ENCODE measurements at regions not wholly inside any gene's neighbourhood (a gene's known extent, or its start where the extent isn't known, plus 50 kb on each side); places are given as distances from the start of the nearest gene placed in this dataset.
"Not testable (repeated sequence)": the region's sequence is repeated elsewhere in the genome, so short reads cannot be mapped to it uniquely, and the experiment has no call there.

DNA sequence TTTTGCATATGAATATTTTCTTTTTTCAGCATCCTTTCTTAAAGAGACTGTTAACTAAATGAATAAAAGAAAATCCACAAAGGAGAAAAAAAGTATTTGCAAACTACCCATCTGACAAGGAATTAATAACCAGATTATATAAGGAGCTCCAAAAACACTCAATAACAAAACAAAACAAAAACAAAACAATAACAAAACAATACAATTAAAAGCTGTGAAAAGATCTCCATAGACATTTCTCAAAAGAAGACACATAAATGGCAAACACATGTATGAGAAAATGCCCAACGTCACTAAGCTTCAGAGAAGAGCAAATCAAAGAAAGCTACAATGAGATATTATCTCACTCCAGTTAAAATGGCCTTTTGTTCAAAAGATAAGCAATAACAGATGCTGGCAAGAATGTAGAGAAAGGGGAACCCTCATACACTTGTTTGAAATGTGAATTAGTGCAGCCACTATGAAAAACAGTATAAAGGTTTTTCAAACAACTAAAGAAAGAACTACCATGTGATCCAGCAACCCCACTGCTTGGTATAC, 1310.0 kb upstream of the EYS start:
- no peak overlapping the region for H3K4me3 ChIP-seq (ENCODE audit: low read depth, low read length)
- no peak for TF ChIP-seq CTCF (IDR thresholded peaks at IDR 0.05; ENCODE audit: borderline replicate concordance, insufficient read depth, low read depth, low read length)

GRCh38 chr6:67011441-67011840, 1304.4 kb upstream of the EYS start:
- no peak for TF ChIP-seq CTCF (IDR thresholded peaks at IDR 0.05; ENCODE audit: borderline replicate concordance, insufficient read depth, low read depth, low read length)
- no peak overlapping the region for H3K4me3 ChIP-seq (ENCODE audit: low read depth, low read length)

DNA sequence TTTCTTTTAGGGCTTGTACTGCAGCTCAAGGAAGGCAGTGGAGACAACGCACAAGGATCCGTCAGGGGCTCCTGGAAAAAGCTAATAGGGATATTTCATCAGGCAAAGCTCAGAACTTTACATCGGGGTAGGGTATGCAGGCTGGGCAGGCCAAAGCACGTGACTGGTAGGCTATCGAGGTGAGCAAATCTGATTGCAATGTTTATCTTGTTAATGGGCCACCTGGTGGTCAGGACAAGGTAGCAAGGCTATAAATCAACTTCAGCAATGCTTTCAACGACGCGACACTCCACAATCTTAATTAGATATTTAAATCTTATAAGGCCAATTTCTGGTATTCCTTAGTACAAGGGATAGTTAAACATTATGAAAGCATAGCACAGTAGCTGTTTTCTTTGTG, 1302.8 kb upstream of the EYS start:
- no peak for TF ChIP-seq CTCF (IDR thresholded peaks at IDR 0.05; ENCODE audit: borderline replicate concordance, insufficient read depth, low read depth, low read length)
- no peak overlapping the region for H3K4me3 ChIP-seq (ENCODE audit: low read depth, low read length)

- H3K4me3 ChIP-seq (ENCODE audit: low read depth, low read length) = no peak overlapping the region
- no peak for TF ChIP-seq CTCF (IDR thresholded peaks at IDR 0.05; ENCODE audit: borderline replicate concordance, insufficient read depth, low read depth, low read length)
Measured at GRCh38 chr6:67003844-67004243, 1296.8 kb upstream of the EYS start.

DNA sequence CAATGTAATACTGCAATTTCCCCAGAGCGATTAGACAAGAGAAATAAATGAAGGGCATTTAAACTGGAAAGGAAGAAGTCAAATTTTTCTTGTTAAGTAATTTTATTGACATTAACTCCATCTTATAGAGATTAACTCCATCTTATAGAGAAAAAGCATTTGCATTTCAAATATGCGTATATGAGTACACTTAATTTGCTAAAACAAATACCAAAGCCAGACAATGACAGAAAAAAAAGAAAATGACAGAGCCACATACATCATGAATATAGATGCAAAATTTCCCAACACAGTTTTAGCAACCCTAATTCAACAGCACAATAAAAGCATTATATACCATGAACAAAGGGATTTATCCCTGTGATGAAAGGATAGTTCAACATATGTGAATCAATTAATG, 1293.1 kb upstream of the EYS start:
- H3K4me3 ChIP-seq (ENCODE audit: low read depth, low read length) = no peak overlapping the region
- no peak for TF ChIP-seq CTCF (IDR thresholded peaks at IDR 0.05; ENCODE audit: borderline replicate concordance, insufficient read depth, low read depth, low read length)

DNA sequence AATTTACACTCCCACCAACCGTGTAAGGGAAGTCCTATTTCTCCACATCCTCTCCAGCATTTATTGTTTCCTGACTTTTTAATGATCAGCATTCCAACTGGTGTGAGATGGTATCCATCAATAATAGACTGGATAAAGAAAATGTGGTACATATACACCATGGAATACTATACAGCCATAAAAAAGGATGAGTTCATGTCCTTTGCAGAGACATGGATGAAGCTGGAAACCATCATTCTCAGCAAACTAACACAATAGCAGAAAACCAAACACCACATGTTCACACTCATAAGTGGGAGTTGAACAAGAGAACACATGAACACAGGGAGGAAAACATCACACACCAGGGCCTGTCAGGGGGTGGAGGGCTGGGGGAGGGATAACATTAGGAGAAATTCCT, 1290.6 kb upstream of the EYS start:
- not testable (repeated sequence) for H3K4me3 ChIP-seq (ENCODE audit: low read depth, low read length)

- no peak for TF ChIP-seq CTCF (IDR thresholded peaks at IDR 0.05; ENCODE audit: borderline replicate concordance, insufficient read depth, low read depth, low read length)
- H3K4me3 ChIP-seq (ENCODE audit: low read depth, low read length) = no peak overlapping the region
Measured at GRCh38 chr6:66995669-66996068, 1288.6 kb upstream of the EYS start.

- not testable (repeated sequence) for H3K4me3 ChIP-seq (ENCODE audit: low read depth, low read length)
Measured at GRCh38 chr6:66993708-66994107, 1286.7 kb upstream of the EYS start.

Measured in GM12875 (cell line).